ENCODE measurements at regions not wholly inside any gene's neighbourhood (a gene's known extent, or its start where the extent isn't known, plus 50 kb on each side); places are given as distances from the start of the nearest gene placed in this dataset.
"Not testable (repeated sequence)": the region's sequence is repeated elsewhere in the genome, so short reads cannot be mapped to it uniquely, and the experiment has no call there.

DNA sequence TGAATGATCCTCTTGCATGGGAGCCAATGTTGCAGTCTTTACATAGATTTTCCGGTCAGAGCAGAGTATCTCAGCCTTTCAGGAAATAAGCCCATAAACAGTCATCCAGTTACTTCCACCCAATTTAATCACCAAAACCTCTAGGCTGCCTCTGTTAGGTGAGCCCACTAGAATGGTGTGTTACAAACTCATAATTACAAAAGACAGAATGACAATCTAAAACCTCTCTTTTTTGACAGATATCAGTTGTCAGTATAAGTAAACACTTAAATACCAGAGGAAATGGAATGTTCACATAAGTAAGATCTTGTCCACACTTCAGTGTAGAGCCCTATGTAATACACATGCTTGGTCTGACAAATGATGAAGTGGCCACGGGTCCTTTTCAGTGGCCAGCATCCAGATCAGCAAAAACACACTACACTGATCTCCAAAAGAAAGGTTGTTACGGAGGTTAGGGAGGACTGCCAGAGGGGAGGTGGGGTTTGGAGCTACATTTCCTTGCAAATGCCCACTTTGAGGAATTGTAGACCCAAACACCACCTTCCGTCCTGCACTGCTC lies 71.3 kb upstream of the FBXO28 start:
- no TSS peak for BruUV-seq (replicated peaks)
- H3K9me3 Mint-ChIP-seq (ENCODE audit: low read depth, unreplicated experiment) = no peaks in the 10 kb centered on the region
- DNase-seq = no peak
- intact Hi-C loops (cut with micrococcal nuclease; ENCODE audit: unreplicated experiment) = no loop called here
- TF ChIP-seq, protein P1, sequence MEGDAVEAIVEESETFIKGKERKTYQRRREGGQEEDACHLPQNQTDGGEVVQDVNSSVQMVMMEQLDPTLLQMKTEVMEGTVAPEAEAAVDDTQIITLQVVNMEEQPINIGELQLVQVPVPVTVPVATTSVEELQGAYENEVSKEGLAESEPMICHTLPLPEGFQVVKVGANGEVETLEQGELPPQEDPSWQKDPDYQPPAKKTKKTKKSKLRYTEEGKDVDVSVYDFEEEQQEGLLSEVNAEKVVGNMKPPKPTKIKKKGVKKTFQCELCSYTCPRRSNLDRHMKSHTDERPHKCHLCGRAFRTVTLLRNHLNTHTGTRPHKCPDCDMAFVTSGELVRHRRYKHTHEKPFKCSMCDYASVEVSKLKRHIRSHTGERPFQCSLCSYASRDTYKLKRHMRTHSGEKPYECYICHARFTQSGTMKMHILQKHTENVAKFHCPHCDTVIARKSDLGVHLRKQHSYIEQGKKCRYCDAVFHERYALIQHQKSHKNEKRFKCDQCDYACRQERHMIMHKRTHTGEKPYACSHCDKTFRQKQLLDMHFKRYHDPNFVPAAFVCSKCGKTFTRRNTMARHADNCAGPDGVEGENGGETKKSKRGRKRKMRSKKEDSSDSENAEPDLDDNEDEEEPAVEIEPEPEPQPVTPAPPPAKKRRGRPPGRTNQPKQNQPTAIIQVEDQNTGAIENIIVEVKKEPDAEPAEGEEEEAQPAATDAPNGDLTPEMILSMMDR (IDR thresholded peaks at IDR 0.05; ENCODE audit: unreplicated experiment) = no peak
- no peaks in the 10 kb centered on the region for H3K27me3 Mint-ChIP-seq (ENCODE audit: unreplicated experiment)
- no peak overlapping the region for H3K27ac Mint-ChIP-seq (ENCODE audit: unreplicated experiment)
- H3K4me1 Mint-ChIP-seq (ENCODE audit: low read depth, unreplicated experiment) = no peaks in the 10 kb centered on the region
- H3K4me3 Mint-ChIP-seq (ENCODE audit: low read depth, unreplicated experiment) = no peak overlapping the region
- CTCF ChIA-PET = no interaction called here
- no peaks in the 10 kb centered on the region for H3K36me3 Mint-ChIP-seq (ENCODE audit: insufficient read depth, unreplicated experiment)

DNA sequence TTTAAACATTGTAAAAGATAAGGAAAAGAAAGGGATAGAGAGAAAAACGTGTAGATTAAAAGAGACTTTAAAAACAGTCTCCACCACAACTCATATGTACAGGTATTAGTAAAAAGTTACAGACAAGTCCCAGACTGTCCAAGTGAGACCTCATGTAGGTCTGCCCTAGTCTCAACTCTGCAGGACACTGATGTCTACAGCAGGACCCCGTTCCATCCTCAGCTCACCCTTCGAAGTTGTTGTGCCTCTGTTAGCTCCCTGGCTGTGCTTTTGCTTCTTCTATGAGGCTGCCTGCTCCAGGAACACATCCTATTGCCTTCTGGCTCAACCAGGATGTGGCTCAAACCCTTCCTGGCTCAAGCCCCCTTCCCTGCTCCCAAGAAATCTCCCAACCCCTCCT lies 72.9 kb upstream of the FBXO28 start:
- no peak overlapping the region for H3K27ac Mint-ChIP-seq (ENCODE audit: unreplicated experiment)
- intact Hi-C loops (cut with micrococcal nuclease; ENCODE audit: unreplicated experiment) = no loop called here
- no peak overlapping the region for H3K4me3 Mint-ChIP-seq (ENCODE audit: low read depth, unreplicated experiment)
- no TSS peak for BruUV-seq (replicated peaks)
- DNase-seq = no peak
- no peaks in the 10 kb centered on the region for H3K36me3 Mint-ChIP-seq (ENCODE audit: insufficient read depth, unreplicated experiment)
- H3K4me1 Mint-ChIP-seq (ENCODE audit: low read depth, unreplicated experiment) = no peaks in the 10 kb centered on the region
- CTCF ChIA-PET = no interaction called here
- H3K27me3 Mint-ChIP-seq (ENCODE audit: unreplicated experiment) = no peaks in the 10 kb centered on the region
- TF ChIP-seq, protein P1 (IDR thresholded peaks at IDR 0.05; ENCODE audit: unreplicated experiment) = no peak
- no peaks in the 10 kb centered on the region for H3K9me3 Mint-ChIP-seq (ENCODE audit: low read depth, unreplicated experiment)

DNA sequence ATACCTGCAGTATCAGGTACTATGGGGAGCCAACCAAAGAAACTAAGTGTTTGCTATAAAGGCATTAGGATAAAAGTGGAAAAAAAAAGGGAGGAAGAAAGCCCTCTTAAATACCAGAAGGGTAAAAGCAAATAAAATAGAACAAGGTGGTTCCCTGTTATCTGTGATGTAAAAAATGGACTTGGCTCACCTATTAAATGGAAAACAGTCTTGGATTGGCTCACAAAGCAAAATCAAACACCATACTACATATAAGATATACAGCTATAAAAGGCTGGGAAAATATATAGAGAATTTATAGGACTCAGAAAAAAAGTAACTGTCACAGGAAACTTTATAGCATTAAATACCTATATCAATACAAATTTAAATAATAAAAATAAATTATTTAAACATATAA lies 73.5 kb upstream of the FBXO28 start:
- H3K4me3 Mint-ChIP-seq (ENCODE audit: low read depth, unreplicated experiment); H3K9me3 Mint-ChIP-seq (ENCODE audit: low read depth, unreplicated experiment); H3K4me1 Mint-ChIP-seq (ENCODE audit: low read depth, unreplicated experiment); H3K27me3 Mint-ChIP-seq (ENCODE audit: unreplicated experiment); BruUV-seq (replicated peaks); H3K27ac Mint-ChIP-seq (ENCODE audit: unreplicated experiment); intact Hi-C loops (cut with micrococcal nuclease; ENCODE audit: unreplicated experiment); DNase-seq; CTCF ChIA-PET; H3K36me3 Mint-ChIP-seq (ENCODE audit: insufficient read depth, unreplicated experiment): not testable (repeated sequence)

GRCh38 chr1:224040006-224040405 lies 73.9 kb upstream of the FBXO28 start:
- CTCF ChIA-PET; intact Hi-C loops (cut with micrococcal nuclease; ENCODE audit: unreplicated experiment); DNase-seq; H3K9me3 Mint-ChIP-seq (ENCODE audit: low read depth, unreplicated experiment); H3K4me3 Mint-ChIP-seq (ENCODE audit: low read depth, unreplicated experiment); H3K27me3 Mint-ChIP-seq (ENCODE audit: unreplicated experiment); H3K4me1 Mint-ChIP-seq (ENCODE audit: low read depth, unreplicated experiment); H3K36me3 Mint-ChIP-seq (ENCODE audit: insufficient read depth, unreplicated experiment); H3K27ac Mint-ChIP-seq (ENCODE audit: unreplicated experiment); BruUV-seq (replicated peaks): not testable (repeated sequence)

DNA sequence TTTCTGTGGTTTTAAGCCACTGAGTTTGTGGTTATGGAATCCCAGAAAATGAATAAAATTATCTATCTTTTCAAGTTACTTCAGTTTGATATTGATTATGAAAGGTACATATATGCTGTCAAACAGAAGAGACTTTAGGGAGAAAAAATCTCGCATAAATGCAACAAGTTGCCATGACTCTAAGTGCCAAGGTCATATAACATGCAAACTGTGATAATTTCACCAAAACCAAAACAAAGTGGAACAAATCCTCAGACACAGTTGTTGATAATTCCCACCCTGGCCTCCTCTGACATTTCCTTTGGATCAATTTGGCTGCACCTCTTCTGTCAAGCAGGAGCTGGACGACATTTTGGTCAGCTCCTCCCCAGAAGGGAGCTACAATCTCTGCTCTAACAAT lies 75.1 kb upstream of the FBXO28 start:
- H3K9me3 Mint-ChIP-seq (ENCODE audit: low read depth, unreplicated experiment); CTCF ChIA-PET; H3K27ac Mint-ChIP-seq (ENCODE audit: unreplicated experiment); DNase-seq; H3K4me3 Mint-ChIP-seq (ENCODE audit: low read depth, unreplicated experiment); H3K27me3 Mint-ChIP-seq (ENCODE audit: unreplicated experiment); intact Hi-C loops (cut with micrococcal nuclease; ENCODE audit: unreplicated experiment); BruUV-seq (replicated peaks); H3K4me1 Mint-ChIP-seq (ENCODE audit: low read depth, unreplicated experiment); H3K36me3 Mint-ChIP-seq (ENCODE audit: insufficient read depth, unreplicated experiment): not testable (repeated sequence)

GRCh38 chr1:224037362-224037761 lies 76.5 kb upstream of the FBXO28 start:
- H3K4me1 Mint-ChIP-seq (ENCODE audit: low read depth, unreplicated experiment); CTCF ChIA-PET; intact Hi-C loops (cut with micrococcal nuclease; ENCODE audit: unreplicated experiment); H3K4me3 Mint-ChIP-seq (ENCODE audit: low read depth, unreplicated experiment); H3K27ac Mint-ChIP-seq (ENCODE audit: unreplicated experiment); H3K36me3 Mint-ChIP-seq (ENCODE audit: insufficient read depth, unreplicated experiment); BruUV-seq (replicated peaks); DNase-seq; H3K9me3 Mint-ChIP-seq (ENCODE audit: low read depth, unreplicated experiment); H3K27me3 Mint-ChIP-seq (ENCODE audit: unreplicated experiment): not testable (repeated sequence)

- H3K4me1 Mint-ChIP-seq (ENCODE audit: low read depth, unreplicated experiment); CTCF ChIA-PET; H3K9me3 Mint-ChIP-seq (ENCODE audit: low read depth, unreplicated experiment); intact Hi-C loops (cut with micrococcal nuclease; ENCODE audit: unreplicated experiment); BruUV-seq (replicated peaks); DNase-seq; H3K27me3 Mint-ChIP-seq (ENCODE audit: unreplicated experiment); H3K4me3 Mint-ChIP-seq (ENCODE audit: low read depth, unreplicated experiment); H3K27ac Mint-ChIP-seq (ENCODE audit: unreplicated experiment); H3K36me3 Mint-ChIP-seq (ENCODE audit: insufficient read depth, unreplicated experiment): not testable (repeated sequence)
Measured at GRCh38 chr1:224032608-224033276, 81.2 kb upstream of the FBXO28 start.

GRCh38 chr1:224031986-224032385 lies 81.9 kb upstream of the FBXO28 start:
- not testable (repeated sequence) for H3K36me3 Mint-ChIP-seq (ENCODE audit: insufficient read depth, unreplicated experiment)

GRCh38 chr1:224030257-224030656 lies 83.7 kb upstream of the FBXO28 start:
- H3K27me3 Mint-ChIP-seq (ENCODE audit: unreplicated experiment); H3K4me1 Mint-ChIP-seq (ENCODE audit: low read depth, unreplicated experiment); BruUV-seq (replicated peaks); intact Hi-C loops (cut with micrococcal nuclease; ENCODE audit: unreplicated experiment); CTCF ChIA-PET; DNase-seq; H3K9me3 Mint-ChIP-seq (ENCODE audit: low read depth, unreplicated experiment); H3K36me3 Mint-ChIP-seq (ENCODE audit: insufficient read depth, unreplicated experiment); H3K27ac Mint-ChIP-seq (ENCODE audit: unreplicated experiment); H3K4me3 Mint-ChIP-seq (ENCODE audit: low read depth, unreplicated experiment): not testable (repeated sequence)

More at GRCh38 chr1:224031986-224032385, 81.9 kb upstream of the FBXO28 start:
- intact Hi-C loops (cut with micrococcal nuclease; ENCODE audit: unreplicated experiment); H3K27me3 Mint-ChIP-seq (ENCODE audit: unreplicated experiment); BruUV-seq (replicated peaks); H3K4me1 Mint-ChIP-seq (ENCODE audit: low read depth, unreplicated experiment); DNase-seq; CTCF ChIA-PET; H3K9me3 Mint-ChIP-seq (ENCODE audit: low read depth, unreplicated experiment); H3K4me3 Mint-ChIP-seq (ENCODE audit: low read depth, unreplicated experiment); H3K27ac Mint-ChIP-seq (ENCODE audit: unreplicated experiment): not testable (repeated sequence)

All from Calu3 (cell line).